ENCODE measurements at regions not wholly inside any gene's neighbourhood (a gene's known extent, or its start where the extent isn't known, plus 50 kb on each side); places are given as distances from the start of the nearest gene placed in this dataset.
"Not testable (repeated sequence)": the region's sequence is repeated elsewhere in the genome, so short reads cannot be mapped to it uniquely, and the experiment has no call there.

- H3K4me3 ChIP-seq = no peak overlapping the region
- FAIRE-seq (no peak), ATAC-seq (no peak), DNase-seq (ENCODE audit: low read depth in 1 of 2, low spot score in 1 of 2) (no peak)
- no peaks in the 10 kb centered on the region for H3K9me3 ChIP-seq
- WGBS (ENCODE audit: missing lambda C conversion rate) = 2% methylated on average over 3 of the region's 3 CpGs
- H3K4me2 ChIP-seq = no peak overlapping the region
- H3K4me1 ChIP-seq = no peaks in the 10 kb centered on the region
- ChIA-PET CTCF (no interaction called here), POLR2A (no interaction called here)
- H3K27ac ChIP-seq = no peak overlapping the region
- TF ChIP-seq ESRRA (IDR thresholded peaks at IDR 0.05; ENCODE audit: borderline replicate concordance, low read length) (no peak), PHF8 (IDR thresholded peaks at IDR 0.05; ENCODE audit: borderline replicate concordance, low read depth) (no peak)
Measured at GRCh38 chr4:79197275-79198009, 128.4 kb downstream of the NAA11 start.

GRCh38 chr4:79191292-79191691 lies 134.6 kb downstream of the NAA11 start:
- H3K9me3 ChIP-seq; H3K4me3 ChIP-seq; H3K4me1 ChIP-seq; FAIRE-seq; CTCF ChIA-PET; DNase-seq (ENCODE audit: low read depth in 1 of 2, low spot score in 1 of 2); H3K27ac ChIP-seq; H3K4me2 ChIP-seq; ATAC-seq: not testable (repeated sequence)
- WGBS (ENCODE audit: missing lambda C conversion rate) = 0% methylated on average over 1 of the region's 1 CpG
- POLR2A ChIA-PET = interaction anchor here (0.7 kb wide), 1 partner anchor 20 kb away, joined by 3 read pairs; no protein-coding TSS in a partner anchor

GRCh38 chr4:79185526-79186045 lies 140.3 kb downstream of the NAA11 start:
- H3K27ac ChIP-seq = no peak overlapping the region
- CTCF ChIA-PET = no interaction called here
- no peak for FAIRE-seq
- TF ChIP-seq CHD2 (IDR thresholded peaks at IDR 0.05; ENCODE audit: low read length, partially characterized antibody) = no peak
- no peak for TF ChIP-seq RAD21 (conservative IDR thresholded peaks at IDR 0.05 in 1 of 2, IDR thresholded peaks at IDR 0.05 in 1 of 2)
- TF ChIP-seq ESRRA (IDR thresholded peaks at IDR 0.05; ENCODE audit: borderline replicate concordance, low read length) = no peak
- TF ChIP-seq ZFP36 (IDR thresholded peaks at IDR 0.05; ENCODE audit: borderline replicate concordance, partially characterized antibody) = no peak
- no peak for TF ChIP-seq FOSL2 (IDR thresholded peaks at IDR 0.05)
- no peak for TF ChIP-seq FOSL2 (CRISPR knock-in tag; IDR thresholded peaks at IDR 0.05)
- no peaks in the 10 kb centered on the region for H3K4me1 ChIP-seq
- 1% methylated on average over 3 of the region's 3 CpGs for WGBS (ENCODE audit: missing lambda C conversion rate)
- no peaks in the 10 kb centered on the region for H3K9me3 ChIP-seq
- no peak overlapping the region for H3K4me3 ChIP-seq
- POLR2A ChIA-PET = no interaction called here
- no peak for ATAC-seq
- no peak for DNase-seq (ENCODE audit: low read depth in 1 of 2, low spot score in 1 of 2)
- H3K4me2 ChIP-seq = no peak overlapping the region

GRCh38 chr4:79184476-79184875 lies 141.4 kb downstream of the NAA11 start:
- no peak overlapping the region for H3K27ac ChIP-seq

More at GRCh38 chr4:79184476-79184875, 141.4 kb downstream of the NAA11 start:
- no peak for DNase-seq (ENCODE audit: low read depth in 1 of 2, low spot score in 1 of 2)
- TF ChIP-seq ZNF302 (CRISPR knock-in tag; IDR thresholded peaks at IDR 0.05) (no peak), CTCF (IDR thresholded peaks at IDR 0.05) (no peak), RCOR1 (IDR thresholded peaks at IDR 0.05; ENCODE audit: low read depth, low read length) (no peak), FOSB (CRISPR knock-in tag; IDR thresholded peaks at IDR 0.05) (no peak), NR3C1 (IDR thresholded peaks at IDR 0.05) (no peak), FOSL2 (IDR thresholded peaks at IDR 0.05) (no peak), FOSL2 (CRISPR knock-in tag; IDR thresholded peaks at IDR 0.05) (no peak), JUNB (IDR thresholded peaks at IDR 0.05) (no peak)
- ChIA-PET CTCF (no interaction called here), POLR2A (no interaction called here)
- no peak for ATAC-seq
- H3K4me1 ChIP-seq = no peaks in the 10 kb centered on the region
- no peak overlapping the region for H3K4me2 ChIP-seq
- no peak overlapping the region for H3K4me3 ChIP-seq
- no peak for FAIRE-seq
- 6% methylated on average over 4 of the region's 4 CpGs for WGBS (ENCODE audit: missing lambda C conversion rate)
- no peaks in the 10 kb centered on the region for H3K9me3 ChIP-seq

All from A549 (cell line).